Liver (tissue), 8 donors: ENCODE measurements at regions not wholly inside any gene's neighbourhood (a gene's known extent, or its start where the extent isn't known, plus 50 kb on each side); places are given as distances from the start of the nearest gene placed in this dataset.

Source experiments
- DNase-seq: peaks from one replicate; pipeline ENCODE4 v3.0.0-alpha.2; 2017; ENCODE audit warnings: low spot score
- H3K27ac ChIP-seq, 2 donors: one replicate each; pipeline ENCODE4 v1.7.0; 2013; ENCODE audit warnings: inconsistent platforms in 2 of 2, low read length in 2 of 2, control low read depth in 1 of 2, low read depth in 1 of 2, mild to moderate bottlenecking in 1 of 2
- H3K27me3 ChIP-seq, 4 donors: one replicate each; pipeline versions ENCODE4 v1.6.1 to v1.7.0; 2013; ENCODE audit warnings: low read length in 3 of 4, inconsistent platforms in 1 of 4, mild to moderate bottlenecking in 1 of 4, moderate library complexity in 1 of 4; ENCODE audit not compliant: control insufficient read depth in 4 of 4, insufficient read depth in 4 of 4
- H3K36me3 ChIP-seq, 4 donors: one replicate each; pipeline versions ENCODE4 v1.6.1 to v1.7.0; 2013; ENCODE audit warnings: low read length in 3 of 4, mild to moderate bottlenecking in 3 of 4, low read depth in 1 of 4, moderate library complexity in 1 of 4; ENCODE audit not compliant: control insufficient read depth in 4 of 4, insufficient read depth in 3 of 4
- H3K4me1 ChIP-seq, 4 donors: one replicate each; pipeline versions ENCODE4 v1.6.1 to v1.7.0; 2013; ENCODE audit warnings: low read length in 3 of 4, mild to moderate bottlenecking in 3 of 4, moderate library complexity in 1 of 4; ENCODE audit not compliant: control insufficient read depth in 4 of 4, insufficient read depth in 4 of 4
- H3K4me3 ChIP-seq, 3 donors: one replicate each; pipeline versions ENCODE4 v1.6.1 to v1.7.0; 2013; ENCODE audit warnings: low read length in 3 of 3, control low read depth in 1 of 3, low read depth in 1 of 3, mild to moderate bottlenecking in 1 of 3
- H3K9ac ChIP-seq, 2 donors: one replicate each; pipeline ENCODE4 v1.7.0; 2013; ENCODE audit warnings: low read length in 2 of 2, mild to moderate bottlenecking in 2 of 2, moderate library complexity in 2 of 2, control low read depth in 1 of 2, low read depth in 1 of 2
- H3K9me3 ChIP-seq, 4 donors: one replicate each; pipeline versions ENCODE4 v1.6.1 to v1.7.0; 2013; ENCODE audit warnings: low read length in 3 of 4; ENCODE audit not compliant: control insufficient read depth in 4 of 4
- ATF3 ChIP-seq: IDR thresholded peaks from 2 replicates; pipeline ENCODE4 v1.6.1; 2016; ENCODE audit warnings: antibody characterized with exemption
- CTCF ChIP-seq: fragments of 150-350 bp; IDR thresholded peaks from 2 replicates; pipeline ENCODE4 v1.5.1; 2017; ENCODE audit warnings: improper control_type of control experiment, low read depth, low read length; ENCODE audit not compliant: missing input control
- FOXA1 ChIP-seq: IDR thresholded peaks from 2 replicates; pipeline ENCODE4 v1.6.1; 2016; ENCODE audit warnings: antibody characterized with exemption
- FOXA2 ChIP-seq: IDR thresholded peaks from 2 replicates; pipeline ENCODE4 v1.6.1; 2016; ENCODE audit warnings: antibody characterized with exemption
- GABPA ChIP-seq, 2 donors: IDR thresholded peaks in 1 of 2; conservative IDR thresholded peaks in 1 of 2; 2 replicates each; pipeline ENCODE4 v1.6.1; 2016; ENCODE audit warnings: antibody characterized with exemption in 2 of 2, mild to moderate bottlenecking in 1 of 2, moderate library complexity in 1 of 2
- HNF4A ChIP-seq, 2 donors: conservative IDR thresholded peaks; 2 replicates each; pipeline ENCODE4 v1.6.1; 2016; ENCODE audit warnings: antibody characterized with exemption in 2 of 2, mild to moderate bottlenecking in 2 of 2
- HNF4G ChIP-seq: IDR thresholded peaks from 2 replicates; pipeline ENCODE4 v1.6.1; 2016; ENCODE audit warnings: antibody characterized with exemption
- JUND ChIP-seq, 2 donors: IDR thresholded peaks; 2 replicates each; pipeline ENCODE4 v1.6.1; 2016; ENCODE audit warnings: antibody characterized with exemption in 2 of 2
- MAX ChIP-seq: IDR thresholded peaks from 2 replicates; pipeline ENCODE4 v1.6.1; 2016; ENCODE audit warnings: antibody characterized with exemption
- RAD21 ChIP-seq, 2 donors: IDR thresholded peaks; 2 replicates each; pipeline ENCODE4 v1.6.1; 2016; ENCODE audit warnings: antibody characterized with exemption in 2 of 2, mild to moderate bottlenecking in 2 of 2
- REST ChIP-seq: IDR thresholded peaks from 2 replicates; pipeline ENCODE4 v1.6.1; 2016; ENCODE audit warnings: antibody characterized with exemption, mild to moderate bottlenecking
- RXRA ChIP-seq, 2 donors: IDR thresholded peaks; 2 replicates each; pipeline ENCODE4 v1.6.1; 2017 to 2018; ENCODE audit warnings: antibody characterized with exemption in 2 of 2, mild to moderate bottlenecking in 1 of 2
- YY1 ChIP-seq: IDR thresholded peaks from 2 replicates; pipeline ENCODE4 v1.6.1; 2016; ENCODE audit warnings: antibody characterized with exemption, mild to moderate bottlenecking
- ZBTB33 ChIP-seq: IDR thresholded peaks from 2 replicates; pipeline ENCODE4 v1.6.1; 2016; ENCODE audit warnings: antibody characterized with exemption
- WGBS: extraction: QIAGEN DNeasy Blood & Tissue Kit; methylation state at CpG from one replicate; pipeline ENCODE4 v1.1.7; 2013; 5-methylcytosine and 5-hydroxymethylcytosine counted together
- donor health status: healthy.
- donor health status: healthy.
- donor health status: healthy.
- donor health status: healthy.
- donor health status: healthy.

- no peaks in the 10 kb centered on the region for H3K36me3 ChIP-seq
Measured at GRCh38 chr4:177713454-177713853, 271.2 kb upstream of the AGA start.

GRCh38 chr4:177717407-177717806 lies 275.2 kb upstream of the AGA start:
- H3K4me1 ChIP-seq: peaks cover 0 to 8% (median 3%) of the 10 kb centered on the region in 4 donors
- H3K4me3 ChIP-seq: no peak overlapping the region
- H3K27ac ChIP-seq: no peak overlapping the region
- no peak for DNase-seq
- no peaks in the 10 kb centered on the region for H3K36me3 ChIP-seq
- H3K27me3 ChIP-seq: no peaks in the 10 kb centered on the region
- H3K9me3 ChIP-seq: no peaks in the 10 kb centered on the region
- 93% methylated on average over 1 of the region's 1 CpG for WGBS
- no peak overlapping the region for H3K9ac ChIP-seq
- TF ChIP-seq MAX (no peak), RXRA (IDR thresholded peaks at IDR 0.05) (no peak), REST (no peak), ZBTB33 (no peak), FOXA2 (no peak)

More at GRCh38 chr4:177713454-177713853, 271.2 kb upstream of the AGA start:
- 52% methylated on average over 3 of the region's 3 CpGs for WGBS
- no peak overlapping the region for H3K9ac ChIP-seq
- no peak overlapping the region for H3K27ac ChIP-seq
- no peaks in the 10 kb centered on the region for H3K9me3 ChIP-seq
- peaks cover 0 to 8% (median 3%) of the 10 kb centered on the region in 4 donors for H3K4me1 ChIP-seq
- TF ChIP-seq MAX: peak; percentile 30
- peak; percentile 89 for TF ChIP-seq FOXA2
- peak; percentile 71 for TF ChIP-seq YY1
- TF ChIP-seq FOXA1: peak; percentile 77
- TF ChIP-seq CTCF: no peak
- peak in 1 of 2 donors; percentile 75 for TF ChIP-seq RXRA (IDR thresholded peaks at IDR 0.05)
- no peak for TF ChIP-seq HNF4G
- TF ChIP-seq ATF3: no peak
- peak; percentile 24 for TF ChIP-seq REST
- peak in 1 of 2 donors; percentile 61 for TF ChIP-seq HNF4A (conservative IDR thresholded peaks at IDR 0.05)
- TF ChIP-seq GABPA (IDR thresholded peaks at IDR 0.05 in 1 of 2, conservative IDR thresholded peaks at IDR 0.05 in 1 of 2): no peak
- TF ChIP-seq RAD21 (IDR thresholded peaks at IDR 0.05): peak in 1 of 2 donors; percentile 20
- peak in 1 of 2 donors; percentile 36 for TF ChIP-seq JUND (IDR thresholded peaks at IDR 0.05)
- H3K4me3 ChIP-seq: no peak overlapping the region
- H3K27me3 ChIP-seq: no peaks in the 10 kb centered on the region
- no peak for DNase-seq
